IMR-90 (cell line): ENCODE measurements at regions not wholly inside any gene's neighbourhood (a gene's known extent, or its start where the extent isn't known, plus 50 kb on each side); places are given as distances from the start of the nearest gene placed in this dataset.

Source experiments
- ATAC-seq: fragments of 200-7000 bp; cut with Tn5 transposase; 2 replicates; pipeline ENCODE4 v1.9.1; 2020; ENCODE audit warnings: low read depth, mild to moderate bottlenecking, moderate library complexity
- BruUV-seq: library from RNA; stranded (reverse); fragments of 400-500 nt; replicated peaks from 2 replicates; lab custom pipeline; 2021; lab: Mats Ljungman, UMichigan
- CTCF ChIA-PET: fragments of 300-600 bp; formaldehyde crosslinking; extraction: SDS; loops from one replicate; lab custom pipeline; 2021; ENCODE audit warnings: antibody characterized with exemption; lab: Yijun Ruan, JAX
- POLR2A ChIA-PET: fragments of 300-600 bp; sonication (Branson Sonifier 250); formaldehyde crosslinking; loops from one replicate; lab custom pipeline; 2022; ENCODE audit warnings: antibody characterized with exemption; ENCODE audit not compliant: unreplicated experiment; lab: Charles Lee
- DNase-seq: peaks from one replicate; pipeline ENCODE4 v3.0.0; 2013
- H2AFZ ChIP-seq: replicated peaks from 2 replicates; pipeline ENCODE3; 2013; ENCODE audit warnings: low read length, mild to moderate bottlenecking; ENCODE audit not compliant: poor library complexity
- H2AK5ac ChIP-seq: 2 replicates; pipeline ENCODE4 v1.6.1; 2013; ENCODE audit warnings: low read depth, low read length, inconsistent platforms
- H2AK9ac ChIP-seq: replicated peaks from 2 replicates; pipeline ENCODE3; 2013; ENCODE audit warnings: mild to moderate bottlenecking, low read depth, low read length, moderate library complexity; ENCODE audit not compliant: poor library complexity
- H2BK120ac ChIP-seq: 2 replicates; pipeline ENCODE4 v1.6.1; 2013; ENCODE audit warnings: low read depth, low read length, inconsistent platforms
- H2BK15ac ChIP-seq: 3 replicates; pipeline ENCODE4 v1.6.1; 2013; ENCODE audit warnings: low read depth, low read length, inconsistent platforms
- H2BK20ac ChIP-seq: 2 replicates; pipeline ENCODE4 v1.6.1; 2013; ENCODE audit warnings: low read depth, mild to moderate bottlenecking, inconsistent platforms, low read length, moderate library complexity
- H2BK5ac ChIP-seq: 2 replicates; pipeline ENCODE4 v1.6.1; 2013; ENCODE audit warnings: mild to moderate bottlenecking, low read depth, low read length, inconsistent platforms; ENCODE audit not compliant: poor library complexity, severe bottlenecking
- H3K14ac ChIP-seq: replicated peaks from 2 replicates; pipeline ENCODE4 v1.6.1; 2013; ENCODE audit warnings: low read depth, low read length, inconsistent platforms
- H3K18ac ChIP-seq: 2 replicates; pipeline ENCODE4 v1.6.1; 2013; ENCODE audit warnings: low read depth, low read length, control low read depth
- H3K23ac ChIP-seq: 2 replicates; pipeline ENCODE4 v1.6.1; 2013; ENCODE audit warnings: low read depth, low read length, inconsistent platforms
- H3K27ac ChIP-seq: 2 replicates; pipeline ENCODE4 v1.5.1; 2013; ENCODE audit warnings: mild to moderate bottlenecking, control low read depth, low read length; ENCODE audit not compliant: insufficient read depth
- H3K27me3 ChIP-seq: 2 replicates; pipeline ENCODE4 v1.6.1; 2013; ENCODE audit warnings: low read length; ENCODE audit not compliant: control insufficient read depth, insufficient read depth
- H3K36me3 ChIP-seq: 2 replicates; pipeline ENCODE4 v1.6.1; 2013; ENCODE audit warnings: low read length, mixed read lengths; ENCODE audit not compliant: control insufficient read depth, insufficient read depth
- H3K4ac ChIP-seq: 2 replicates; pipeline ENCODE4 v1.6.1; 2013; ENCODE audit warnings: low read depth, low read length, inconsistent platforms
- H3K4me1 ChIP-seq: 2 replicates; pipeline ENCODE4 v1.6.1; 2013; ENCODE audit warnings: low read length, mixed read lengths; ENCODE audit not compliant: control insufficient read depth, insufficient read depth
- H3K4me2 ChIP-seq: 2 replicates; pipeline ENCODE4 v1.6.1; 2013; ENCODE audit warnings: low read depth, mild to moderate bottlenecking, control low read depth, low read length, moderate library complexity
- H3K4me3 ChIP-seq: 2 replicates; pipeline ENCODE4 v1.5.1; 2013; ENCODE audit warnings: low read depth, mild to moderate bottlenecking, control low read depth, low read length, moderate library complexity; ENCODE audit not compliant: insufficient read depth
- H3K56ac ChIP-seq: 2 replicates; pipeline ENCODE4 v1.6.1; 2013; ENCODE audit warnings: low read length, inconsistent platforms; ENCODE audit not compliant: insufficient read depth; ENCODE audit errors: extremely low read depth
- H3K79me1 ChIP-seq, 2 experiments: 2 replicates each; pipeline ENCODE4 v1.6.1; 2013; ENCODE audit warnings: low read length in 2 of 2, inconsistent platforms in 1 of 2, low read depth in 1 of 2
- H3K9ac ChIP-seq: 2 replicates; pipeline ENCODE4 v1.6.1; 2013; ENCODE audit warnings: low read depth, low read length, control low read depth
- H3K9me1 ChIP-seq: 2 replicates; pipeline ENCODE4 v1.6.1; 2013; ENCODE audit warnings: low read length, inconsistent platforms; ENCODE audit not compliant: insufficient read depth
- H3K9me3 ChIP-seq: 2 replicates; pipeline ENCODE4 v1.6.1; 2013; ENCODE audit warnings: low read length; ENCODE audit not compliant: control insufficient read depth, insufficient read depth
- H4K20me1 ChIP-seq: 2 replicates; pipeline ENCODE4 v1.6.1; 2013; ENCODE audit warnings: low read length, inconsistent platforms; ENCODE audit not compliant: insufficient read depth
- H4K5ac ChIP-seq: 2 replicates; pipeline ENCODE4 v1.6.1; 2013; ENCODE audit warnings: mild to moderate bottlenecking, low read depth, low read length, control low read depth
- H4K8ac ChIP-seq, 2 experiments: 2 replicates each; pipeline ENCODE4 v1.6.1; 2013; ENCODE audit warnings: low read depth in 2 of 2, low read length in 2 of 2, control low read depth in 1 of 2, inconsistent platforms in 1 of 2
- H4K91ac ChIP-seq: 2 replicates; pipeline ENCODE4 v1.6.1; 2013; ENCODE audit warnings: low read depth, low read length, inconsistent platforms; ENCODE audit not compliant: insufficient read depth
- BHLHE40 ChIP-seq: fragments of 150-350 bp; IDR thresholded peaks from 2 replicates; pipeline ENCODE4 v1.6.1; 2016; ENCODE audit warnings: mild to moderate bottlenecking, low read depth, low read length
- CEBPB ChIP-seq: IDR thresholded peaks from 2 replicates; pipeline ENCODE4 v1.6.1; 2012; ENCODE audit warnings: low read depth, low read length, improper control_type of control experiment
- ELK1 ChIP-seq: fragments of 150-350 bp; IDR thresholded peaks from 2 replicates; pipeline ENCODE4 v1.6.1; 2016; ENCODE audit warnings: low read depth, mild to moderate bottlenecking, low read length, moderate library complexity, borderline replicate concordance
- FOS ChIP-seq: fragments of 150-350 bp; IDR thresholded peaks from 2 replicates; pipeline ENCODE4 v1.6.1; 2016; ENCODE audit warnings: low read depth, low read length
- MAFK ChIP-seq: IDR thresholded peaks from 2 replicates; pipeline ENCODE4 v1.6.1; 2012; ENCODE audit warnings: low read depth, low read length, improper control_type of control experiment
- RFX5 ChIP-seq: IDR thresholded peaks from 2 replicates; pipeline ENCODE4 v1.8.0; 2012; ENCODE audit warnings: low read depth, mild to moderate bottlenecking, low read length, moderate library complexity
- SMC3 ChIP-seq: fragments of 150-350 bp; IDR thresholded peaks from 2 replicates; pipeline ENCODE4 v1.6.1; 2016; ENCODE audit warnings: low read depth, mild to moderate bottlenecking, antibody characterized with exemption, low read length, moderate library complexity
- USF2 ChIP-seq: fragments of 150-350 bp; IDR thresholded peaks from 2 replicates; pipeline ENCODE4 v1.6.1; 2017; ENCODE audit warnings: mild to moderate bottlenecking, antibody characterized with exemption, low read length, low read depth
- dilution Hi-C: fragments of 300-500 bp; cut with HindIII; formaldehyde crosslinking; loops from one replicate; pipeline ENCODE4 v1.14.3; 2018; ENCODE audit warnings: low sequenced_read_pairs; ENCODE audit not compliant: unreplicated experiment
- in situ Hi-C: fragments of 300-500 bp; cut with MboI; formaldehyde crosslinking; loops from 3 replicates; pipeline ENCODE4 v1.14.3; 2019; ENCODE audit warnings: low sequenced_read_pairs, inconsistent platforms, mixed read lengths
- intact Hi-C: fragments of 100-400 bp; cut with micrococcal nuclease; formaldehyde crosslinking; loops from 2 replicates; pipeline ENCODE4 v1.10.0; 2022

GRCh38 chr6:113802779-113803178 lies 54.4 kb upstream of the MARCKS start:
- Histone ChIP-seq H3K9ac (no peak overlapping the region), H3K27me3 (no peaks in the 10 kb centered on the region), H2AK5ac (no peak overlapping the region), H3K23ac (no peak overlapping the region), H2BK5ac (no peak overlapping the region), H3K4me1 (peaks cover 3% of the 10 kb centered on the region), H3K9me3 (no peaks in the 10 kb centered on the region), H3K79me1 (no peaks in the 10 kb centered on the region), H4K8ac (no peak overlapping the region), H3K4me2 (no peak overlapping the region), H3K4me3 (no peak overlapping the region), H2BK20ac (no peak overlapping the region), H2AFZ (no peak overlapping the region), H3K36me3 (no peaks in the 10 kb centered on the region), H3K18ac (no peak overlapping the region), H3K9me1 (no peaks in the 10 kb centered on the region; the same call in 1 of the 2 replicates), H3K56ac (no peak overlapping the region), H2AK9ac (no peak overlapping the region), H3K14ac (no peak overlapping the region), H3K27ac (no peak overlapping the region), H4K91ac (no peak overlapping the region), H4K5ac (no peak overlapping the region), H4K20me1 (no peaks in the 10 kb centered on the region), H2BK120ac (no peak overlapping the region), H3K4ac (no peak overlapping the region), H2BK15ac (no peak overlapping the region)
- POLR2A ChIA-PET, result no interaction called here
- no TSS peak for BruUV-seq
- in situ Hi-C loops, result no loop called here
- intact Hi-C loops, result no loop called here
- no peak for ATAC-seq
- dilution Hi-C loops, result no loop called here
- CTCF ChIA-PET, result interaction anchor here (1.1 kb wide), 1 partner anchor 33 kb away, joined by 3 read pairs; no protein-coding TSS in a partner anchor
- TF ChIP-seq USF2 (no peak), MAFK (no peak), CEBPB (no peak), RFX5 (no peak), BHLHE40 (no peak), ELK1 (no peak), SMC3 (no peak), FOS (no peak)
- DNase-seq, result no peak
